OCI-LY3 (cell line): ENCODE measurements at regions not wholly inside any gene's neighbourhood (a gene's known extent, or its start where the extent isn't known, plus 50 kb on each side); places are given as distances from the start of the nearest gene placed in this dataset.

Experiments used
- EZH2phosphoT487 ChIP-seq: fragments of 200-600 bp; shearing (Covaris generic); IDR thresholded peaks from 2 replicates; pipeline ENCODE4 v1.6.1; 2018; ENCODE audit warnings: antibody characterized with exemption, mixed run types, low read depth
- TF ChIP-seq, protein P1 (sequence below): fragments of 200-600, 300-600 bp; sonication (generic); IDR thresholded peaks from 2 replicates; pipeline ENCODE4 v1.5.1; 2014; ENCODE audit warnings: antibody characterized with exemption, low read length, low read depth

DNA sequence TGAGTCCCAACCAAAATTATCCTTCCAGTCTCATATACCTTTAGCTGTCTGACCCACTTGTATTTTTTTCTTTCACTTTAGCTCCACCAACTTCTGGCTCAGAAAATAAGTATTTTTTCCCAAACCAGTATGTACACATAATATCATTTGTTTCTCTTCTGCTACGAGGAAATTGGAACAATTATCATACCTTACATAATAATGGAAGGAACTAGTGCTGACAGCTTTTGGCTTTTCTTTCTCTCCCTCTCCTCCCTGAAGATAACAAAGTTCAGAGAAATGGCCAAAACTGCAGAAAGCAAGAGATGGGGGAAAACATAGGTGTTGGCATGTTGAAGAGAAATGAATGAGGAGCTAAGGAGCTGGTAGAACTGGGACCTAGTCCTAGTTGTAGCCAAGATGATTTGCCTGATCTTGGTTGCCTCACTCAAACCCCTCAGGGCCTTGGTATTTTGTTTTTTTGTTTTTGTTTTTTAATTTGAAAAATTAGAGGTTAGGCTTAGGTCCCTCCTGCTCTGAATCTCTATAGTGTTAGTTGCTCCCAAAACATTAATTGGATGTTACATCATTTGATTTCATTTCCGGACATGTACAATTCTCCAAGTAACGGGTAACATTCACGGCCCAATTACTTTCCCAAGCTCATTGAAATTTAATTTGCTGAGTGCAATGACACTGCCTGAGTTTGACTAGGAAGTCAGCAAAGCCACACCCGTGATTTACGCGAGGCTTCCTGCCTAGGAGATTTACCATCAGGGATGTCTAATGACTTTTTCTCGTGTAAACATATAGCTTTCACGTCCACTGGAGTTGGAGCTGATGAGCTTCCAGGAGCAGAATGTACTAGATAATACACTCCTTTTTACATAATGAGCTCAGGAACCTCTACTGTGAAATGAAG is 291.6 kb downstream of the TLE1 start:
- TF ChIP-seq, protein P1, sequence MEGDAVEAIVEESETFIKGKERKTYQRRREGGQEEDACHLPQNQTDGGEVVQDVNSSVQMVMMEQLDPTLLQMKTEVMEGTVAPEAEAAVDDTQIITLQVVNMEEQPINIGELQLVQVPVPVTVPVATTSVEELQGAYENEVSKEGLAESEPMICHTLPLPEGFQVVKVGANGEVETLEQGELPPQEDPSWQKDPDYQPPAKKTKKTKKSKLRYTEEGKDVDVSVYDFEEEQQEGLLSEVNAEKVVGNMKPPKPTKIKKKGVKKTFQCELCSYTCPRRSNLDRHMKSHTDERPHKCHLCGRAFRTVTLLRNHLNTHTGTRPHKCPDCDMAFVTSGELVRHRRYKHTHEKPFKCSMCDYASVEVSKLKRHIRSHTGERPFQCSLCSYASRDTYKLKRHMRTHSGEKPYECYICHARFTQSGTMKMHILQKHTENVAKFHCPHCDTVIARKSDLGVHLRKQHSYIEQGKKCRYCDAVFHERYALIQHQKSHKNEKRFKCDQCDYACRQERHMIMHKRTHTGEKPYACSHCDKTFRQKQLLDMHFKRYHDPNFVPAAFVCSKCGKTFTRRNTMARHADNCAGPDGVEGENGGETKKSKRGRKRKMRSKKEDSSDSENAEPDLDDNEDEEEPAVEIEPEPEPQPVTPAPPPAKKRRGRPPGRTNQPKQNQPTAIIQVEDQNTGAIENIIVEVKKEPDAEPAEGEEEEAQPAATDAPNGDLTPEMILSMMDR: no peak
- TF ChIP-seq EZH2phosphoT487: no peak
